H1 (cell line): ENCODE measurements at regions not wholly inside any gene's neighbourhood (a gene's known extent, or its start where the extent isn't known, plus 50 kb on each side); places are given as distances from the start of the nearest gene placed in this dataset.

Experiments used
- CTCF ChIA-PET: fragments of 300-600 bp; sonication (Branson Sonifier 250); formaldehyde crosslinking; loops from one replicate; lab custom pipeline; 2021; ENCODE audit not compliant: partially characterized antibody; lab: Charles Lee
- POLR2A ChIA-PET: fragments of 300-600 bp; sonication (Branson Sonifier 250); formaldehyde crosslinking; loops from one replicate; lab custom pipeline; 2021; ENCODE audit warnings: inconsistent platforms; ENCODE audit not compliant: partially characterized antibody; lab: Charles Lee
- DNase-seq, 2 experiments: peaks; one replicate each; pipeline versions ENCODE4 v3.0.0 to v3.0.0-alpha.2; 2010 to 2022; ENCODE audit warnings: low spot score in 2 of 2, low read depth in 1 of 2, mixed read lengths in 1 of 2
- FAIRE-seq: peaks from 2 replicates; lab custom pipeline; 2011; peaks lifted over from hg19 to GRCh38; lab: Jason Lieb, UNC
- H2AFZ ChIP-seq: 2 replicates; pipeline ENCODE4 v1.8.1; 2012; ENCODE audit warnings: low read length, inconsistent platforms
- H2AK5ac ChIP-seq: 2 replicates; pipeline ENCODE4 v1.6.1; 2013; ENCODE audit warnings: low read depth, low read length
- H2BK120ac ChIP-seq: replicated peaks from 2 replicates; pipeline ENCODE3; 2013; ENCODE audit warnings: low read depth, low read length, inconsistent platforms
- H2BK12ac ChIP-seq: 2 replicates; pipeline ENCODE4 v1.6.1; 2013; ENCODE audit warnings: low read depth, low read length
- H2BK15ac ChIP-seq: 2 replicates; pipeline ENCODE4 v1.6.1; 2013; ENCODE audit warnings: low read length
- H2BK20ac ChIP-seq: 2 replicates; pipeline ENCODE4 v1.6.1; 2013; ENCODE audit warnings: low read length
- H2BK5ac ChIP-seq: 2 replicates; pipeline ENCODE4 v1.6.1; 2013; ENCODE audit warnings: low read depth, low read length
- H3K14ac ChIP-seq: 2 replicates; pipeline ENCODE4 v1.6.1; 2013; ENCODE audit warnings: inconsistent platforms; ENCODE audit not compliant: insufficient read length
- H3K18ac ChIP-seq: 2 replicates; pipeline ENCODE4 v1.6.1; 2013; ENCODE audit warnings: low read length; ENCODE audit errors: extremely low read depth
- H3K23ac ChIP-seq: 2 replicates; pipeline ENCODE4 v1.6.1; 2013; ENCODE audit warnings: inconsistent platforms; ENCODE audit not compliant: insufficient read length
- H3K23me2 ChIP-seq: 2 replicates; pipeline ENCODE4 v1.6.1; 2013; ENCODE audit warnings: low read depth, low read length
- H3K27ac ChIP-seq: 2 replicates; pipeline ENCODE4 v1.6.1; 2011; ENCODE audit warnings: low read depth, low read length, inconsistent platforms
- H3K27me3 ChIP-seq, 4 experiments: replicated peaks in 1 of 4; 1 replicate in 1 of 4; 2 replicates in 3 of 4; pipeline versions ENCODE4 v1.6.1 to v1.8.1; 2011 to 2013; ENCODE audit warnings: low read length in 3 of 4, mild to moderate bottlenecking in 3 of 4, inconsistent platforms in 2 of 4, mixed read lengths in 2 of 4, moderate library complexity in 1 of 4; ENCODE audit not compliant: control insufficient read depth in 3 of 4, insufficient read depth in 3 of 4; ENCODE audit errors: extremely low read depth in 1 of 4
- H3K36me3 ChIP-seq, 4 experiments: 2 replicates each; pipeline versions ENCODE4 v1.6.1 to v1.8.1; 2011 to 2013; ENCODE audit warnings: mild to moderate bottlenecking in 4 of 4, low read length in 3 of 4, moderate library complexity in 2 of 4, control low read depth in 1 of 4, inconsistent platforms in 1 of 4; ENCODE audit not compliant: insufficient read depth in 4 of 4, control insufficient read depth in 2 of 4
- H3K4ac ChIP-seq: replicated peaks from 2 replicates; pipeline ENCODE3; 2013; ENCODE audit warnings: low read length, low read depth, mixed read lengths, inconsistent platforms; ENCODE audit not compliant: insufficient read length
- H3K4me1 ChIP-seq, 4 experiments: replicated peaks in 1 of 4; 1 replicate in 1 of 4; 2 replicates in 3 of 4; pipeline versions ENCODE4 v1.6.1 to v1.8.1; 2011 to 2013; ENCODE audit warnings: low read length in 3 of 4, inconsistent platforms in 2 of 4, mixed read lengths in 1 of 4; ENCODE audit not compliant: insufficient read depth in 4 of 4, control insufficient read depth in 3 of 4
- H3K4me2 ChIP-seq, 2 experiments: 2 replicates each; pipeline versions ENCODE4 v1.6.1 to v1.8.1; 2011 to 2013; ENCODE audit warnings: low read depth in 2 of 2, low read length in 2 of 2, control low read depth in 1 of 2, inconsistent platforms in 1 of 2, mild to moderate bottlenecking in 1 of 2; ENCODE audit not compliant: insufficient read depth in 1 of 2
- H3K4me3 ChIP-seq, 4 experiments: fragments of 200-600, 300-600 bp in 1 of 4; sonication (generic), shearing (Covaris generic), sonication (Bioruptor Twin) in 1 of 4; 2 replicates each; pipeline versions ENCODE4 v1.5.1 to v1.8.1; 2011 to 2016; ENCODE audit warnings: low read length in 4 of 4, low read depth in 3 of 4, control low read depth in 2 of 4, inconsistent platforms in 2 of 4, mild to moderate bottlenecking in 2 of 4, mixed read lengths in 1 of 4, moderate library complexity in 1 of 4; ENCODE audit not compliant: insufficient read depth in 2 of 4; ENCODE audit errors: extremely low read depth in 1 of 4
- H3K56ac ChIP-seq: replicated peaks from 2 replicates; pipeline ENCODE3; 2013; ENCODE audit warnings: low read depth, mild to moderate bottlenecking, mixed read lengths, low read length, inconsistent platforms; ENCODE audit not compliant: insufficient read length
- H3K79me1 ChIP-seq: 2 replicates; pipeline ENCODE4 v1.6.1; 2013; ENCODE audit warnings: low read depth, low read length, control low read depth
- H3K79me2 ChIP-seq, 2 experiments: 2 replicates each; pipeline versions ENCODE4 v1.6.1 to v1.8.1; 2012 to 2013; ENCODE audit warnings: low read length in 2 of 2, mild to moderate bottlenecking in 2 of 2, inconsistent platforms in 1 of 2; ENCODE audit not compliant: insufficient read depth in 2 of 2, control insufficient read depth in 1 of 2
- H3K9ac ChIP-seq, 4 experiments: replicated peaks in 1 of 4; 1 replicate in 1 of 4; 2 replicates in 3 of 4; pipeline versions ENCODE4 v1.6.1 to v1.8.1; 2011 to 2013; ENCODE audit warnings: low read depth in 3 of 4, low read length in 3 of 4, control low read depth in 2 of 4, mild to moderate bottlenecking in 2 of 4, moderate library complexity in 2 of 4, inconsistent platforms in 1 of 4; ENCODE audit errors: extremely low read depth in 1 of 4
- H3K9me3 ChIP-seq, 2 experiments: 2 replicates each; pipeline versions ENCODE4 v1.6.1 to v1.8.1; 2012 to 2013; ENCODE audit warnings: mild to moderate bottlenecking in 2 of 2, moderate library complexity in 2 of 2, control low read depth in 1 of 2, inconsistent platforms in 1 of 2, low read depth in 1 of 2, low read length in 1 of 2, mixed read lengths in 1 of 2; ENCODE audit not compliant: insufficient read depth in 2 of 2
- H4K20me1 ChIP-seq, 2 experiments: replicated peaks in 1 of 2; 2 replicates each; pipeline versions ENCODE3 to v1.8.1; 2011 to 2013; ENCODE audit warnings: inconsistent platforms in 2 of 2, low read length in 2 of 2, mild to moderate bottlenecking in 1 of 2; ENCODE audit not compliant: insufficient read depth in 2 of 2, control insufficient read depth in 1 of 2
- H4K5ac ChIP-seq: 2 replicates; pipeline ENCODE4 v1.6.1; 2013; ENCODE audit warnings: low read length, low read depth, mixed read lengths, inconsistent platforms; ENCODE audit not compliant: insufficient read length
- H4K8ac ChIP-seq: 2 replicates; pipeline ENCODE4 v1.8.0; 2013; ENCODE audit warnings: mild to moderate bottlenecking, moderate library complexity, low read length, inconsistent platforms; ENCODE audit not compliant: insufficient read depth; ENCODE audit errors: extremely low read depth
- H4K91ac ChIP-seq: replicated peaks from 2 replicates; pipeline ENCODE3; 2013; ENCODE audit warnings: low read length, mixed read lengths, inconsistent platforms; ENCODE audit not compliant: insufficient read length
- EP300 ChIP-seq, 2 experiments: IDR thresholded peaks; 1 replicate in 1 of 2; 2 replicates in 1 of 2; pipeline ENCODE4 v1.6.1; 2011 to 2012; ENCODE audit warnings: low read depth in 2 of 2, low read length in 2 of 2, mild to moderate bottlenecking in 2 of 2, borderline replicate concordance in 1 of 2, inconsistent platforms in 1 of 2, moderate library complexity in 1 of 2
- JUN ChIP-seq: IDR thresholded peaks from 2 replicates; pipeline ENCODE4 v1.6.1; 2011; ENCODE audit warnings: low read depth, mild to moderate bottlenecking, improper control_type of control experiment, low read length
- KDM1A ChIP-seq: fragments of 200-600, 300-600 bp; sonication (generic); IDR thresholded peaks from 2 replicates; pipeline ENCODE4 v1.7.1; 2016; ENCODE audit warnings: mild to moderate bottlenecking, low read length, borderline replicate concordance
- RNF2 ChIP-seq: fragments of 200-900, 300-1000 bp; sonication (generic); IDR thresholded peaks from 2 replicates; pipeline ENCODE4 v1.7.1; 2016; ENCODE audit warnings: borderline replicate concordance, low read depth, mild to moderate bottlenecking, antibody characterized with exemption, low read length; ENCODE audit not compliant: poor library complexity, severe bottlenecking; ENCODE audit errors: missing control alignments
- SP1 ChIP-seq: IDR thresholded peaks from 2 replicates; pipeline ENCODE4 v1.6.1; 2011; ENCODE audit warnings: low read depth, low read length
- WGBS, 2 experiments: shearing (Covaris generic) in 1 of 2; methylation state at CpG; one replicate each; pipeline versions ENCODE4 v1.1.6 to v1.1.7; 2013 to 2015; ENCODE audit warnings: low lambda C conversion rate in 2 of 2, mixed read lengths in 2 of 2, inconsistent platforms in 1 of 2, low coverage in 1 of 2, missing lambda C conversion rate in 1 of 2; ENCODE audit not compliant: insufficient replicate concordance in 2 of 2, insufficient coverage in 1 of 2, insufficient read length in 1 of 2; ENCODE audit errors: extremely low coverage in 1 of 2, missing lambda C conversion rate in 1 of 2; 5-methylcytosine and 5-hydroxymethylcytosine counted together
- TF ChIP-seq, protein P1 (sequence below): IDR thresholded peaks from 2 replicates; pipeline ENCODE4 v1.6.1; 2012; ENCODE audit warnings: inconsistent platforms

GRCh38 chr3:74000725-74001124 lies 376.0 kb upstream of the PDZRN3 start:
- Histone ChIP-seq H3K14ac (no peak overlapping the region), H3K9ac (no peak overlapping the region), H3K56ac (no peak overlapping the region), H3K79me1 (no peaks in the 10 kb centered on the region), H3K36me3 (no peaks in the 10 kb centered on the region), H3K9me3 (no peaks in the 10 kb centered on the region), H3K4me2 (no peak overlapping the region), H3K23me2 (no peaks in the 10 kb centered on the region; the same call in 1 of the 2 replicates), H2BK5ac (no peak overlapping the region), H2BK120ac (no peak overlapping the region), H3K27me3 (no peaks in the 10 kb centered on the region), H3K18ac (no peak overlapping the region), H4K20me1 (no peaks in the 10 kb centered on the region), H4K91ac (no peak overlapping the region), H3K4me3 (no peak overlapping the region), H2BK15ac (no peak overlapping the region), H3K27ac (no peak overlapping the region), H2AFZ (no peak overlapping the region), H2BK20ac (no peak overlapping the region), H4K5ac (no peak overlapping the region), H3K79me2 (no peaks in the 10 kb centered on the region), H2AK5ac (no peak overlapping the region), H4K8ac (no peak overlapping the region), H3K23ac (no peak overlapping the region), H3K4ac (no peak overlapping the region), H2BK12ac (no peak overlapping the region), H3K4me1 (no peaks in the 10 kb centered on the region)
- POLR2A ChIA-PET: no interaction called here
- 88% methylated on average over 1 of the region's 1 CpG; no CpG with 5 or more reads in 1 of the 2 experiments for WGBS, 2 experiments
- CTCF ChIA-PET: interaction anchor here (1.2 kb wide), 1 partner anchor 10 kb away, joined by 3 read pairs; no protein-coding TSS in a partner anchor
- DNase-seq: no peak
- no peak for TF ChIP-seq SP1
- no peak for TF ChIP-seq RNF2
- TF ChIP-seq JUN: no peak
- TF ChIP-seq, protein P1, sequence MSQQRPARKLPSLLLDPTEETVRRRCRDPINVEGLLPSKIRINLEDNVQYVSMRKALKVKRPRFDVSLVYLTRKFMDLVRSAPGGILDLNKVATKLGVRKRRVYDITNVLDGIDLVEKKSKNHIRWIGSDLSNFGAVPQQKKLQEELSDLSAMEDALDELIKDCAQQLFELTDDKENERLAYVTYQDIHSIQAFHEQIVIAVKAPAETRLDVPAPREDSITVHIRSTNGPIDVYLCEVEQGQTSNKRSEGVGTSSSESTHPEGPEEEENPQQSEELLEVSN: no peak
- no peak for TF ChIP-seq EP300 (IDR thresholded peaks at IDR 0.05; ENCODE audit: borderline replicate concordance in 1 of 2, low read depth in 2 of 2, low read length in 2 of 2)
- no peak for TF ChIP-seq KDM1A
- no peak for FAIRE-seq
